H1 (cell line): ENCODE measurements at regions not wholly inside any gene's neighbourhood (a gene's known extent, or its start where the extent isn't known, plus 50 kb on each side); places are given as distances from the start of the nearest gene placed in this dataset.

Source experiments
- CTCF ChIA-PET: fragments of 300-600 bp; sonication (Branson Sonifier 250); formaldehyde crosslinking; loops from one replicate; lab custom pipeline; 2021; ENCODE audit not compliant: partially characterized antibody; lab: Charles Lee
- POLR2A ChIA-PET: fragments of 300-600 bp; sonication (Branson Sonifier 250); formaldehyde crosslinking; loops from one replicate; lab custom pipeline; 2021; ENCODE audit warnings: inconsistent platforms; ENCODE audit not compliant: partially characterized antibody; lab: Charles Lee
- DNase-seq, 2 experiments: peaks; one replicate each; pipeline versions ENCODE4 v3.0.0 to v3.0.0-alpha.2; 2010 to 2022; ENCODE audit warnings: low spot score in 2 of 2, low read depth in 1 of 2, mixed read lengths in 1 of 2
- FAIRE-seq: peaks from 2 replicates; lab custom pipeline; 2011; peaks lifted over from hg19 to GRCh38; lab: Jason Lieb, UNC
- H2AFZ ChIP-seq: 2 replicates; pipeline ENCODE4 v1.8.1; 2012; ENCODE audit warnings: low read length, inconsistent platforms
- H2AK5ac ChIP-seq: 2 replicates; pipeline ENCODE4 v1.6.1; 2013; ENCODE audit warnings: low read depth, low read length
- H2BK120ac ChIP-seq: replicated peaks from 2 replicates; pipeline ENCODE3; 2013; ENCODE audit warnings: low read depth, low read length, inconsistent platforms
- H2BK12ac ChIP-seq: 2 replicates; pipeline ENCODE4 v1.6.1; 2013; ENCODE audit warnings: low read depth, low read length
- H2BK15ac ChIP-seq: 2 replicates; pipeline ENCODE4 v1.6.1; 2013; ENCODE audit warnings: low read length
- H2BK20ac ChIP-seq: 2 replicates; pipeline ENCODE4 v1.6.1; 2013; ENCODE audit warnings: low read length
- H2BK5ac ChIP-seq: 2 replicates; pipeline ENCODE4 v1.6.1; 2013; ENCODE audit warnings: low read depth, low read length
- H3K14ac ChIP-seq: 2 replicates; pipeline ENCODE4 v1.6.1; 2013; ENCODE audit warnings: inconsistent platforms; ENCODE audit not compliant: insufficient read length
- H3K18ac ChIP-seq: 2 replicates; pipeline ENCODE4 v1.6.1; 2013; ENCODE audit warnings: low read length; ENCODE audit errors: extremely low read depth
- H3K23ac ChIP-seq: 2 replicates; pipeline ENCODE4 v1.6.1; 2013; ENCODE audit warnings: inconsistent platforms; ENCODE audit not compliant: insufficient read length
- H3K23me2 ChIP-seq: 2 replicates; pipeline ENCODE4 v1.6.1; 2013; ENCODE audit warnings: low read depth, low read length
- H3K27ac ChIP-seq: 2 replicates; pipeline ENCODE4 v1.6.1; 2011; ENCODE audit warnings: low read depth, low read length, inconsistent platforms
- H3K27me3 ChIP-seq, 4 experiments: replicated peaks in 1 of 4; 1 replicate in 1 of 4; 2 replicates in 3 of 4; pipeline versions ENCODE4 v1.6.1 to v1.8.1; 2011 to 2013; ENCODE audit warnings: low read length in 3 of 4, mild to moderate bottlenecking in 3 of 4, inconsistent platforms in 2 of 4, mixed read lengths in 2 of 4, moderate library complexity in 1 of 4; ENCODE audit not compliant: control insufficient read depth in 3 of 4, insufficient read depth in 3 of 4; ENCODE audit errors: extremely low read depth in 1 of 4
- H3K36me3 ChIP-seq, 4 experiments: 2 replicates each; pipeline versions ENCODE4 v1.6.1 to v1.8.1; 2011 to 2013; ENCODE audit warnings: mild to moderate bottlenecking in 4 of 4, low read length in 3 of 4, moderate library complexity in 2 of 4, control low read depth in 1 of 4, inconsistent platforms in 1 of 4; ENCODE audit not compliant: insufficient read depth in 4 of 4, control insufficient read depth in 2 of 4
- H3K4ac ChIP-seq: replicated peaks from 2 replicates; pipeline ENCODE3; 2013; ENCODE audit warnings: low read length, low read depth, mixed read lengths, inconsistent platforms; ENCODE audit not compliant: insufficient read length
- H3K4me1 ChIP-seq, 4 experiments: replicated peaks in 1 of 4; 1 replicate in 1 of 4; 2 replicates in 3 of 4; pipeline versions ENCODE4 v1.6.1 to v1.8.1; 2011 to 2013; ENCODE audit warnings: low read length in 3 of 4, inconsistent platforms in 2 of 4, mixed read lengths in 1 of 4; ENCODE audit not compliant: insufficient read depth in 4 of 4, control insufficient read depth in 3 of 4
- H3K4me2 ChIP-seq, 2 experiments: 2 replicates each; pipeline versions ENCODE4 v1.6.1 to v1.8.1; 2011 to 2013; ENCODE audit warnings: low read depth in 2 of 2, low read length in 2 of 2, control low read depth in 1 of 2, inconsistent platforms in 1 of 2, mild to moderate bottlenecking in 1 of 2; ENCODE audit not compliant: insufficient read depth in 1 of 2
- H3K4me3 ChIP-seq, 4 experiments: fragments of 200-600, 300-600 bp in 1 of 4; sonication (generic), shearing (Covaris generic), sonication (Bioruptor Twin) in 1 of 4; 2 replicates each; pipeline versions ENCODE4 v1.5.1 to v1.8.1; 2011 to 2016; ENCODE audit warnings: low read length in 4 of 4, low read depth in 3 of 4, control low read depth in 2 of 4, inconsistent platforms in 2 of 4, mild to moderate bottlenecking in 2 of 4, mixed read lengths in 1 of 4, moderate library complexity in 1 of 4; ENCODE audit not compliant: insufficient read depth in 2 of 4; ENCODE audit errors: extremely low read depth in 1 of 4
- H3K56ac ChIP-seq: replicated peaks from 2 replicates; pipeline ENCODE3; 2013; ENCODE audit warnings: low read depth, mild to moderate bottlenecking, mixed read lengths, low read length, inconsistent platforms; ENCODE audit not compliant: insufficient read length
- H3K79me1 ChIP-seq: 2 replicates; pipeline ENCODE4 v1.6.1; 2013; ENCODE audit warnings: low read depth, low read length, control low read depth
- H3K79me2 ChIP-seq, 2 experiments: 2 replicates each; pipeline versions ENCODE4 v1.6.1 to v1.8.1; 2012 to 2013; ENCODE audit warnings: low read length in 2 of 2, mild to moderate bottlenecking in 2 of 2, inconsistent platforms in 1 of 2; ENCODE audit not compliant: insufficient read depth in 2 of 2, control insufficient read depth in 1 of 2
- H3K9ac ChIP-seq, 4 experiments: replicated peaks in 1 of 4; 1 replicate in 1 of 4; 2 replicates in 3 of 4; pipeline versions ENCODE4 v1.6.1 to v1.8.1; 2011 to 2013; ENCODE audit warnings: low read depth in 3 of 4, low read length in 3 of 4, control low read depth in 2 of 4, mild to moderate bottlenecking in 2 of 4, moderate library complexity in 2 of 4, inconsistent platforms in 1 of 4; ENCODE audit errors: extremely low read depth in 1 of 4
- H3K9me3 ChIP-seq, 2 experiments: 2 replicates each; pipeline versions ENCODE4 v1.6.1 to v1.8.1; 2012 to 2013; ENCODE audit warnings: mild to moderate bottlenecking in 2 of 2, moderate library complexity in 2 of 2, control low read depth in 1 of 2, inconsistent platforms in 1 of 2, low read depth in 1 of 2, low read length in 1 of 2, mixed read lengths in 1 of 2; ENCODE audit not compliant: insufficient read depth in 2 of 2
- H4K20me1 ChIP-seq, 2 experiments: replicated peaks in 1 of 2; 2 replicates each; pipeline versions ENCODE3 to v1.8.1; 2011 to 2013; ENCODE audit warnings: inconsistent platforms in 2 of 2, low read length in 2 of 2, mild to moderate bottlenecking in 1 of 2; ENCODE audit not compliant: insufficient read depth in 2 of 2, control insufficient read depth in 1 of 2
- H4K5ac ChIP-seq: 2 replicates; pipeline ENCODE4 v1.6.1; 2013; ENCODE audit warnings: low read length, low read depth, mixed read lengths, inconsistent platforms; ENCODE audit not compliant: insufficient read length
- H4K8ac ChIP-seq: 2 replicates; pipeline ENCODE4 v1.8.0; 2013; ENCODE audit warnings: mild to moderate bottlenecking, moderate library complexity, low read length, inconsistent platforms; ENCODE audit not compliant: insufficient read depth; ENCODE audit errors: extremely low read depth
- H4K91ac ChIP-seq: replicated peaks from 2 replicates; pipeline ENCODE3; 2013; ENCODE audit warnings: low read length, mixed read lengths, inconsistent platforms; ENCODE audit not compliant: insufficient read length
- BCL11A ChIP-seq, 2 experiments: IDR thresholded peaks; one replicate each; pipeline ENCODE4 v1.6.1; 2011; ENCODE audit warnings: low read depth in 2 of 2, low read length in 2 of 2, mild to moderate bottlenecking in 2 of 2
- CTBP2 ChIP-seq: IDR thresholded peaks from 2 replicates; pipeline ENCODE4 v1.7.0; 2011; ENCODE audit warnings: borderline replicate concordance, mild to moderate bottlenecking, moderate library complexity, mixed read lengths, low read length; ENCODE audit not compliant: insufficient read depth, insufficient read length
- RFX5 ChIP-seq: IDR thresholded peaks from 2 replicates; pipeline ENCODE4 v1.6.1; 2011; ENCODE audit warnings: low read depth, low read length, improper control_type of control experiment, borderline replicate concordance
- SIX5 ChIP-seq: IDR thresholded peaks from 2 replicates; pipeline ENCODE4 v1.6.1; 2011; ENCODE audit warnings: mild to moderate bottlenecking, low read depth, low read length
- WGBS, 2 experiments: shearing (Covaris generic) in 1 of 2; methylation state at CpG; one replicate each; pipeline versions ENCODE4 v1.1.6 to v1.1.7; 2013 to 2015; ENCODE audit warnings: low lambda C conversion rate in 2 of 2, mixed read lengths in 2 of 2, inconsistent platforms in 1 of 2, low coverage in 1 of 2, missing lambda C conversion rate in 1 of 2; ENCODE audit not compliant: insufficient replicate concordance in 2 of 2, insufficient coverage in 1 of 2, insufficient read length in 1 of 2; ENCODE audit errors: extremely low coverage in 1 of 2, missing lambda C conversion rate in 1 of 2; 5-methylcytosine and 5-hydroxymethylcytosine counted together

- POLR2A ChIA-PET = no interaction called here
- WGBS, 2 experiments = 95% methylated on average over 3 of the region's 4 CpGs; no CpG with 5 or more reads in 1 of the 2 experiments
Observed at GRCh38 chr20:17097603-17098002, 129.2 kb upstream of the PCSK2 start.

More at GRCh38 chr20:17097603-17098002, 129.2 kb upstream of the PCSK2 start:
- Histone ChIP-seq H3K14ac (no peak overlapping the region), H3K23me2 (no peaks in the 10 kb centered on the region), H3K23ac (no peak overlapping the region), H2BK20ac (no peak overlapping the region)
- TF ChIP-seq BCL11A (IDR thresholded peaks at IDR 0.05; ENCODE audit: low read depth in 2 of 2, low read length in 2 of 2) = no peak
- no peak for TF ChIP-seq CTBP2
- no peak for TF ChIP-seq SIX5
- no peak for TF ChIP-seq RFX5
- TF ChIP-seq, all 59 proteins: peak for 0
- H2BK15ac ChIP-seq = no peak overlapping the region
- H3K56ac ChIP-seq = no peak overlapping the region
- no peak overlapping the region for H3K4ac ChIP-seq
- H3K27ac ChIP-seq = no peak overlapping the region
- H2BK12ac ChIP-seq = no peak overlapping the region
- H3K4me1 ChIP-seq = no peaks in the 10 kb centered on the region
- H4K5ac ChIP-seq = no peak overlapping the region
- no peak overlapping the region; the same call in 1 of the 2 replicates for H2AFZ ChIP-seq
- FAIRE-seq (no peak), DNase-seq (no peak)
- H3K9me3 ChIP-seq = no peaks in the 10 kb centered on the region
- H3K4me3 ChIP-seq = no peak overlapping the region
- H3K36me3 ChIP-seq = no peaks in the 10 kb centered on the region
- no peak overlapping the region for H2BK5ac ChIP-seq
- H3K18ac ChIP-seq = no peak overlapping the region
- H4K91ac ChIP-seq = no peak overlapping the region
- no peak overlapping the region for H4K8ac ChIP-seq
- no peaks in the 10 kb centered on the region for H3K79me1 ChIP-seq
- H2AK5ac ChIP-seq = no peak overlapping the region
- no peak overlapping the region for H3K4me2 ChIP-seq
- H3K79me2 ChIP-seq = no peaks in the 10 kb centered on the region
- CTCF ChIA-PET = interaction anchor here (1.1 to 1.3 kb wide), 2 partner anchors 13 to 295 kb away, joined by 3 read pairs; no protein-coding TSS in a partner anchor
- no peak overlapping the region for H3K9ac ChIP-seq
- H2BK120ac ChIP-seq = no peak overlapping the region
- H4K20me1 ChIP-seq = no peaks in the 10 kb centered on the region
- no peaks in the 10 kb centered on the region for H3K27me3 ChIP-seq
